Liver (tissue), 8 donors: ENCODE measurements at regions not wholly inside any gene's neighbourhood (a gene's known extent, or its start where the extent isn't known, plus 50 kb on each side); places are given as distances from the start of the nearest gene placed in this dataset.

Experiments used
- DNase-seq: peaks from one replicate; pipeline ENCODE4 v3.0.0-alpha.2; 2017; ENCODE audit warnings: low spot score
- H3K27ac ChIP-seq, 2 donors: one replicate each; pipeline ENCODE4 v1.7.0; 2013; ENCODE audit warnings: inconsistent platforms in 2 of 2, low read length in 2 of 2, control low read depth in 1 of 2, low read depth in 1 of 2, mild to moderate bottlenecking in 1 of 2
- H3K27me3 ChIP-seq, 4 donors: one replicate each; pipeline versions ENCODE4 v1.6.1 to v1.7.0; 2013; ENCODE audit warnings: low read length in 3 of 4, inconsistent platforms in 1 of 4, mild to moderate bottlenecking in 1 of 4, moderate library complexity in 1 of 4; ENCODE audit not compliant: control insufficient read depth in 4 of 4, insufficient read depth in 4 of 4
- H3K36me3 ChIP-seq, 4 donors: one replicate each; pipeline versions ENCODE4 v1.6.1 to v1.7.0; 2013; ENCODE audit warnings: low read length in 3 of 4, mild to moderate bottlenecking in 3 of 4, low read depth in 1 of 4, moderate library complexity in 1 of 4; ENCODE audit not compliant: control insufficient read depth in 4 of 4, insufficient read depth in 3 of 4
- H3K4me1 ChIP-seq, 4 donors: one replicate each; pipeline versions ENCODE4 v1.6.1 to v1.7.0; 2013; ENCODE audit warnings: low read length in 3 of 4, mild to moderate bottlenecking in 3 of 4, moderate library complexity in 1 of 4; ENCODE audit not compliant: control insufficient read depth in 4 of 4, insufficient read depth in 4 of 4
- H3K4me3 ChIP-seq, 3 donors: one replicate each; pipeline versions ENCODE4 v1.6.1 to v1.7.0; 2013; ENCODE audit warnings: low read length in 3 of 3, control low read depth in 1 of 3, low read depth in 1 of 3, mild to moderate bottlenecking in 1 of 3
- H3K9ac ChIP-seq, 2 donors: one replicate each; pipeline ENCODE4 v1.7.0; 2013; ENCODE audit warnings: low read length in 2 of 2, mild to moderate bottlenecking in 2 of 2, moderate library complexity in 2 of 2, control low read depth in 1 of 2, low read depth in 1 of 2
- H3K9me3 ChIP-seq, 4 donors: one replicate each; pipeline versions ENCODE4 v1.6.1 to v1.7.0; 2013; ENCODE audit warnings: low read length in 3 of 4; ENCODE audit not compliant: control insufficient read depth in 4 of 4
- ATF3 ChIP-seq: IDR thresholded peaks from 2 replicates; pipeline ENCODE4 v1.6.1; 2016; ENCODE audit warnings: antibody characterized with exemption
- CTCF ChIP-seq: fragments of 150-350 bp; IDR thresholded peaks from 2 replicates; pipeline ENCODE4 v1.5.1; 2017; ENCODE audit warnings: improper control_type of control experiment, low read depth, low read length; ENCODE audit not compliant: missing input control
- EGR1 ChIP-seq, 2 donors: IDR thresholded peaks; 2 replicates each; pipeline ENCODE4 v1.6.1; 2016 to 2018; ENCODE audit warnings: antibody characterized with exemption in 2 of 2, low read depth in 2 of 2
- FOXA1 ChIP-seq: IDR thresholded peaks from 2 replicates; pipeline ENCODE4 v1.6.1; 2016; ENCODE audit warnings: antibody characterized with exemption
- FOXA2 ChIP-seq: IDR thresholded peaks from 2 replicates; pipeline ENCODE4 v1.6.1; 2016; ENCODE audit warnings: antibody characterized with exemption
- GABPA ChIP-seq, 2 donors: IDR thresholded peaks in 1 of 2; conservative IDR thresholded peaks in 1 of 2; 2 replicates each; pipeline ENCODE4 v1.6.1; 2016; ENCODE audit warnings: antibody characterized with exemption in 2 of 2, mild to moderate bottlenecking in 1 of 2, moderate library complexity in 1 of 2
- HNF4A ChIP-seq, 2 donors: conservative IDR thresholded peaks; 2 replicates each; pipeline ENCODE4 v1.6.1; 2016; ENCODE audit warnings: antibody characterized with exemption in 2 of 2, mild to moderate bottlenecking in 2 of 2
- HNF4G ChIP-seq: IDR thresholded peaks from 2 replicates; pipeline ENCODE4 v1.6.1; 2016; ENCODE audit warnings: antibody characterized with exemption
- JUND ChIP-seq, 2 donors: IDR thresholded peaks; 2 replicates each; pipeline ENCODE4 v1.6.1; 2016; ENCODE audit warnings: antibody characterized with exemption in 2 of 2
- MAX ChIP-seq: IDR thresholded peaks from 2 replicates; pipeline ENCODE4 v1.6.1; 2016; ENCODE audit warnings: antibody characterized with exemption
- NR2F2 ChIP-seq: IDR thresholded peaks from 2 replicates; pipeline ENCODE4 v1.6.1; 2016; ENCODE audit warnings: antibody characterized with exemption
- RAD21 ChIP-seq, 2 donors: IDR thresholded peaks; 2 replicates each; pipeline ENCODE4 v1.6.1; 2016; ENCODE audit warnings: antibody characterized with exemption in 2 of 2, mild to moderate bottlenecking in 2 of 2
- REST ChIP-seq: IDR thresholded peaks from 2 replicates; pipeline ENCODE4 v1.6.1; 2016; ENCODE audit warnings: antibody characterized with exemption, mild to moderate bottlenecking
- RXRA ChIP-seq, 2 donors: IDR thresholded peaks; 2 replicates each; pipeline ENCODE4 v1.6.1; 2017 to 2018; ENCODE audit warnings: antibody characterized with exemption in 2 of 2, mild to moderate bottlenecking in 1 of 2
- SP1 ChIP-seq: IDR thresholded peaks from 2 replicates; pipeline ENCODE4 v1.6.1; 2018; ENCODE audit warnings: antibody characterized with exemption, mild to moderate bottlenecking
- TAF1 ChIP-seq: conservative IDR thresholded peaks from 2 replicates; pipeline ENCODE4 v1.6.1; 2016; ENCODE audit warnings: antibody characterized with exemption, mild to moderate bottlenecking
- YY1 ChIP-seq: IDR thresholded peaks from 2 replicates; pipeline ENCODE4 v1.6.1; 2016; ENCODE audit warnings: antibody characterized with exemption, mild to moderate bottlenecking
- ZBTB33 ChIP-seq: IDR thresholded peaks from 2 replicates; pipeline ENCODE4 v1.6.1; 2016; ENCODE audit warnings: antibody characterized with exemption
- WGBS: extraction: QIAGEN DNeasy Blood & Tissue Kit; methylation state at CpG from one replicate; pipeline ENCODE4 v1.1.7; 2013; 5-methylcytosine and 5-hydroxymethylcytosine counted together
- donor health status: healthy.
- donor health status: healthy.
- donor health status: healthy.
- donor health status: healthy.
- donor health status: healthy.

GRCh38 chr7:115505136-115505535 lies 525.4 kb downstream of the TFEC start:
- no peaks in the 10 kb centered on the region for H3K9me3 ChIP-seq
- H3K4me1 ChIP-seq = no peaks in the 10 kb centered on the region
- H3K27ac ChIP-seq = no peak overlapping the region
- no peaks in the 10 kb centered on the region for H3K36me3 ChIP-seq
- TF ChIP-seq ZBTB33 = no peak
- TF ChIP-seq CTCF = no peak
- no peak for TF ChIP-seq REST
- no peak for TF ChIP-seq HNF4A (conservative IDR thresholded peaks at IDR 0.05)
- TF ChIP-seq HNF4G = no peak
- TF ChIP-seq RXRA (IDR thresholded peaks at IDR 0.05) = no peak
- no peak for TF ChIP-seq TAF1
- no peak for TF ChIP-seq JUND (IDR thresholded peaks at IDR 0.05)
- no peak for TF ChIP-seq RAD21 (IDR thresholded peaks at IDR 0.05)
- no peak for TF ChIP-seq EGR1 (IDR thresholded peaks at IDR 0.05; ENCODE audit: low read depth in 2 of 2)
- no peak for TF ChIP-seq NR2F2
- no peak for TF ChIP-seq FOXA2
- no peak for TF ChIP-seq GABPA (IDR thresholded peaks at IDR 0.05 in 1 of 2, conservative IDR thresholded peaks at IDR 0.05 in 1 of 2)
- TF ChIP-seq SP1 = no peak
- no peak for TF ChIP-seq MAX
- no peak for TF ChIP-seq ATF3
- TF ChIP-seq YY1 = no peak
- no peak for TF ChIP-seq FOXA1
- H3K27me3 ChIP-seq = peaks cover 0 to 12% (median 0%) of the 10 kb centered on the region in 4 donors
- no peak overlapping the region for H3K4me3 ChIP-seq
- no peak for DNase-seq
- H3K9ac ChIP-seq = no peak overlapping the region

- Histone ChIP-seq H3K9ac (no peak overlapping the region), H3K4me3 (no peak overlapping the region), H3K4me1 (no peaks in the 10 kb centered on the region), H3K27me3 (peaks cover 0 to 8% (median 0%) of the 10 kb centered on the region in 4 donors), H3K36me3 (no peaks in the 10 kb centered on the region), H3K27ac (no peak overlapping the region), H3K9me3 (no peaks in the 10 kb centered on the region)
- DNase-seq = no peak
- 60% methylated on average over 3 of the region's 3 CpGs for WGBS
- TF ChIP-seq NR2F2 (no peak), SP1 (no peak), FOXA1 (no peak), REST (no peak), HNF4G (no peak), ZBTB33 (no peak), FOXA2 (no peak)
Measured at GRCh38 chr7:115499956-115500355, 530.6 kb downstream of the TFEC start.
